Suppressor macrophage treated with lipopolysaccharide for 1 hour (primary cell): ENCODE measurements at regions not wholly inside any gene's neighbourhood (a gene's known extent, or its start where the extent isn't known, plus 50 kb on each side); places are given as distances from the start of the nearest gene placed in this dataset.
"Not testable (repeated sequence)": the region's sequence is repeated elsewhere in the genome, so short reads cannot be mapped to it uniquely, and the experiment has no call there.

Source experiments
- DNase-seq, 3 donors: peaks; one replicate each; pipeline ENCODE4 v3.0.0-alpha.2; 2020 to 2022

DNA sequence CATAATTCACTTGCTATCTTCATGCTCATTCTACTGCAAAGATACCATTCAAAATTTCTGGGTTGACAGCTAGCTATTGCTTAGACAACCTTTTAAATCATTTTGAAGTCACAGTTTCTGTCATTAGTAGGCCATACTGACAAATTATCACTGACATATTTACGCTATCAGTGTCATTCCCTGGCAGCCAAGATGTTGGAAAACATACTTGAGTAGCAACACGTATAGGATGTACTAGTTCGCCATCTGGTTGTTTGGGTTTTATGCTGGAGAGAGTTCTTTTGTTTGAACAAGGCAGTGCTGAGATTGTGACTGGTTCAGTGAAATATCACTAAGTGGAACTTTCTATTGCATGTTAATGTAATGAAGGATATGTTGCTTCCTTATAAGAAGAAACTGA is 621.9 kb downstream of the DTWD2 start:
- no peak for DNase-seq

DNA sequence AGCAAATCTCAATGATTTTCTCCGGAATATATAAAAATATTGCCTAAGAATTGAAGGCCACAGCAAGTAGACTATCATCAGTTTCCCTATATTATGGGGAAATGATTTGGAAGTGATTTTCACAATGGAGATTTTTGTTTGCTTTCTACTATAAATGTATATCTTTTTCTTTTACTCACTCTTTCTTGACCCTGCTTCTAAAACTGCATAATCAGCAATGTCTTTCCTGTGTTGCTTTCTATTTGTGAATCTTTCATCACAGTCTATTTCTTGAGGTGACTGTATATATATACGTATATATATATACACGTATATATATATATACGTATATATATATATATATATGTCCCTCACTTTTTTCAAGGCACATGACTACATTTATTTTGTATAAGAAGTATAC is 622.6 kb downstream of the DTWD2 start:
- DNase-seq: no peak

DNA sequence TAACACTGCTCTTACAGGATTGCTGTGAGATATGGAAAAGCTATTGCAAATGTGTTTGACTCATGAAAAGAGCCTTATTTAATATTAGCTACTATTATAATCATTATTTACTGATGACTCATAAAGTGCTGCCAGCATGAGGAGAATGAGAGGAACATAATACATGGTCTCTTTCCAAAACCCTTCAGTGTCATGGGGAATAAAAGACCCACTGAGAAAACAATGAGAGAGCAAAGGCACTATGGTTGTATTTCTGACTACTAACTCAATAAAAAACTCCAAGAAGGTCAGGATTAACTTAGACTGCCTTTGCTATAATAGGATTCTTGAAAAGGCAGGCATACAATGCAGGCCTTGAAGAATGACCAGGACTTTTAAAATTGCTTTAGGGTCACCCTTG is 633.5 kb downstream of the DTWD2 start:
- no peak for DNase-seq

DNA sequence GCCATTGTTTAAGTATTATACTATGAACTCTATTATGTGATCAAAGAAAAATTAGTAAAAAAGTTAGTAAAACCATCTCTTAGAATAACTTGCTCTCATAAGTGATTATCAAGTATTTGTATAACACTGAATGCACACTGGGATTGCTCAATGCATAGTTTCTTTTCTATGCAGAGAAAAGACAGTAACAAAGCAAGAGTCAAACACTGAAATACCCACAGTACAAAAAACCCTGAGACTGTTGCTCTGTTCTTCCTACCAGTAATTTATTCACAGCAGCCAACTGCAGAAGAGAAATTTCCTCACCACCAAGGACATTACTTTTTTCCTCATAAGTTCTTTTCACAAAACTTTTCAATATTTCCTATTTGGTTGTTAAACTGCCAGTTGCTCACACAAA is 634.4 kb downstream of the DTWD2 start:
- DNase-seq: no peak

DNA sequence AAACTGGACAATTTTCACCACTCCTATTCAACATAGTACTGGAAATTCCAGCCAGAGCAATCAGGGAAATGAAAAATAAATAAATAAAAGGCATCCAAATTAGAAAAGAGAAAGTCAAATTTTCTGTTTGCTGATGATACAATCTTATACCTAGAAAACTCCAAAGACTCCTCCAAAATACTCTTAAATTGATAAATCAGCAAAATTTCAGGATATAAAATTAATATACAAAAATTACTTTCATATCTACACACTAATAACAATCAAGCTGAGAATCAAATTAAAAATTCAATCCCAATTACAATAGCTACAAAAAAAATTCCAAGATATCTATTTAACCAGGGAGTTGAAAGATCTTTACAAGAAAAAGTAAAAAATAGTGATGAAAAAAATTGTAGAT is 651.9 kb downstream of the DTWD2 start:
- DNase-seq: no peak

DNA sequence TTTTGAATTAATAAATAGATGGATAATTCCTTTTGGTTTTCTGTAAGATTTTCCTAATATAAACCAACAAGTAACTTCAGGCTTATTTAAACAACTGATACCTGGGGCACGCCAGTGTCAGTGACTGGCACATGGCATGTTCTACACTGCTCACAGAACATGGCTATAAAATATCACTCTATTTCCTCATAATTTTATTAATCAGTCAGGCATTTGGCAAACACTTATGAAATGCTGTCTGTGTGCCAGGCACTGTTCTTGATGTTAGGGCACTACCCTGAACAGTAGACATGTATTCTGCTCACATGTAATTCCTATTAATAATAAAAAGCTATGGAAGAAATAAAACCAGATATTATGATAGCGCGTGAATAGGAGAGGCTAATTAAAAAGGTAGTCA is 661.0 kb downstream of the DTWD2 start:
- no peak for DNase-seq

DNA sequence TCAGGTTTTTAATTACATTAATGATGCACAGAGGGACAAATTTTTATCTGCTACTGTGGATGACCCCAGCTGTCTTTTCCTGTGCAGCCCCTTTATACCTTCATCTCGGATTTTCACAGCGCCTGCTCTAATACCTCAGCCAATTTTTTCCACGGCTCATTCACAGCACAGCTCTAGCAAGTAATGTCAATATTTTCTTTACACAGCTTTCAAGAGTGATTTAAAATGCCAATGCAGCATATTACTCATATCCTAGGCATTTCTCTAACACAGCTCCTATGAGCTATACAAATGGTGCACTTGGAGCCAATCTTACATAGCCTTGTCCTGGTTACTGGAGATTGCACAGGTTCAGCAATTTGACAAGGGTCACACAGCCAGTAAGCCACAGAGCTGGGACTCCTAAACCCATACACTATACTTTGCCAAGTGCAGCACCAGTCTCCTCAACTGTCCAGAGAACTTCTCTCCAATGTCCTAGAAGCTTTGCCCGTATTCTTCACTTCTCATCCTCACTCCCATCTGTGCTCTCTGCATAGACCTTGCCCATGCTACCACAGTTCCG is 661.8 kb downstream of the DTWD2 start:
- DNase-seq: no peak

DNA sequence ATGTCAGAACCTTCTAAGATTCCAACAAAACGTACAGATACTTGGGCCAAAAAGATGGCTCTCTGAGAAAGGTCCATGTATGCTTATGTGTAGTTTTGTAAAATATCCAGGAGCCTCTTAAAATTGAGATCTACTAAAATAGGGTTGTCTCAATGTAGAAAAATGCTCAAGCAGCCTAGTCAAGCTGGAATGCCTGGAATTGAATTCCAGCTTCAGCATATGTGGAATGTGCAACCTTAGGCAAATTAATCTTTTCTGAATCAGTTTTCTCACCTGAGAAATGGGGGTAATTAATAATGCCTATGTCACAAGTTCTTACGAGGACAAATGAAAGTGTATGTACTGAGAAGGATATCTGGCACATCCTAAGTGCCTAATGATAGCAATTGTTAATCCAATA is 662.4 kb downstream of the DTWD2 start:
- no peak for DNase-seq

DNA sequence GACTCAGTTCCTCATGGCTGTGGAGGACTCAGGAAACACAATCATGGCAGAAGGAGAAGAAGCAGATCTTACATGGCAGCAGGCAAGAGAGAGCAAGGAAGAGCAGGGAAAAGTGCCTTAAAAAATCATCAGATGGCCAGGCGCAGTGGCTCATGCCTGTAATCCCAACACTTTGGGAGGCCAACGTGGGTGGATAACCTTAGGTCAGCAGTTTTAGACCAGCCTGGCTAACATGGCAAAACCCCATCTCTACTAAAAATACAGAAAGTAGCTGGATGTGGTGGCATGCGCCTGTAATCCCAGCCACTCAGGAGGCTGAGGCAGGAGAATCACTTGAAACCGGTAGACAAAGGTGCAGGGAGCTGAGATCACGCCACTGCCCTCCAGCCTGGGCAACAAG is 664.6 kb downstream of the DTWD2 start:
- DNase-seq: not testable (repeated sequence)

DNA sequence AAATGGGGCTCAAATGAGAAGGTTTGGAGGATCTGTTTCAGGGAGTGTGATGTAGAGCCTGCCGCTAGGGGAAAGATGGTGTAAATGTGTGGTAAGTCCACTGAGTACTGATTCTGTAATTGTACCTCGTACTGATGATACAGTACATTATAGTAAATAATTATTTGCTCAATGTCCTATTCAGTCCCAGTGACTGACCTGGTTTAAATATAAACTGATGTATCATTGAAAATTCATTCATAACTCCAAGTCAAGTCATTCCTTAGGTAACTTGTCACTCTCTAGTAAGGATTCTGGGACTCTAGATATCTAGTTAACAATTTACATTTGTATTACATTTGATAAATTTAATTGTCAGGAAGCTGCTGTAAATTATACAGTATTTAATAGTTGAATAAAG is 667.3 kb downstream of the DTWD2 start:
- no peak for DNase-seq

DNA sequence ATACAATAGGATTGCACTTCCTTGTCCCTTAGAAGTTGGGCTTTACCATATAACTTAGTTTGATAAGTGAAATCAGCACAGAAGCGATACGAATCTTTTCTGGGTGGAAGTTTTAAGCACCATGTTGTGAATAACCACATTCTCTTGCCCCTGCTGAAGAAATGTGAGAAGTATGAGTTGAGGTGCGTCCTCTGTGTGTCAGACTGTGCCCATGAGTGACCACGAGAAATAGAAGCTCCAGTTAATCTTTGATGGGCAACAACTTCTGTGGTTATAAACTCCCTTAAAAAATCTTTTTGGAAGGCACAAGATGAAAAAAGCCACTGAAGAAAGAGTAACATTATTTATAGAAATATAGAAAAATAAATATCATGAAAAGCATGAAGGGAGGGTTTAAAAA is 668.2 kb downstream of the DTWD2 start:
- DNase-seq: no peak

DNA sequence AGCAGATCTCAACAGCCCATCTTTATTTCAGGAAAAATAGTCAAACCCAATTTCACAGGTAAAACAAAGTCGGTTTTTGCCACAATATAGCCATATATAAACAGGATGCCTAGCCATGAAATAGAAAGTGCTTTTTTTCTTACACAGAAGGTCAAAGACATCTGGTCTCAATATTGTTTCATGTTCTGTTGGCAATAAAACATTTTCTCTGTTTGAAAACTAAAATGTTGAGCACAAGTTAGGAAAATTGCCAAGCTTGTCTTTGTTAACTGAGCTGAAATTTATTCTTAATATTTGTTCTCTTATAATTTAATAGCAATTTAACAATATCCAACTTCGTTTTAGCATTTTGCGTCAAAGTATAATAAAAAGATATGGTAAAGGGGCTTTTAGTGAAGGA is 673.4 kb downstream of the DTWD2 start:
- DNase-seq: no peak

DNA sequence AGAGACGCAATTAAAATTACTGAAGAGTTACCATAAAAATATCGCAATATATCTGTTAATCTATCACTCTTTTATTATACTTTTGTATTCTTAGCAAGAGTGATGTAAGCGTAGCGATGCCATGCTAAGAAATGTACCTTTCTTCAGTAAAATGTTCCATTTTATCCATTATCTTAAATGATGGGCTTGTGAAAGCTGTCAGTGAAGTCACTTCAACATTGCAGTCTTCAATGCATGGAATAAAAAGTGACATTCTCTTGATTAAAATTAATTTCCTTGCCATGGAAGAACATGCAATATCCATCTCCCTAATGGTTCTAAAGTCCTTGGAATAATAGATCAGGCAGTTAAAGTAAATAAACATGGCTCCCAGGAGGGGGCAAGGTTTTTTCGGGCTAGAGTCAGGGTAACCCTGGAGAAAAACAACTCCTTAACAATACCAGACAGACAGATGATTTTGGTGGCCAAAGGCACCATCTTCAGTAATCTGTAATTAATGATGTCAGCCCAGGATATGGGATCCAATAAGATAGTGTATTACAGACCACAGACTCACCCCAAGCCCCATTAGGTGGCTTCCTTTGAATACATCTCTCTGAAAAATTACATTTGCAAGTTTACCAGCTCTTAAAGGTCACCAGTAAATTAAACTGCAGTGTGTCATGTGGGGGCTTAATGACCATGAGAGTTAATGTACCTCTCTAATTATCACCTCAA is 677.1 kb downstream of the DTWD2 start:
- DNase-seq: no peak

DNA sequence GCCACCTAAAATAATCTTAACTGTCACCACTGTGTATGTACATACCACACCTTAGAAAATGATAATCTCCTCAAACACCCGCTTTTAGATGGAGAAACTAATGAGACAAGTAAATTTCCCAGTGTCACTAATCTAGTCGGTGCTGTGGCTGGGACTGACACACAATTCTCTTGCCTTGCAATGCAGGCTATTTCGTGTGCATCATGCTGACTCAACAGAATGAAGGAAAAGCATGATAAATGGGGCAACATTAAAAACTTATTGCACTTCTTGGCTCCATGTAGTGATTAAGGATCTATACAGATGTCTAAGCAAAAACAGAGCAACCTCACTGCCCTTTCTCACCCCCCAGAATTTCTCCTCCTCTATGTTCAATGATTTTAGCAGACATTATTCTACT is 677.9 kb downstream of the DTWD2 start:
- DNase-seq: no peak

DNA sequence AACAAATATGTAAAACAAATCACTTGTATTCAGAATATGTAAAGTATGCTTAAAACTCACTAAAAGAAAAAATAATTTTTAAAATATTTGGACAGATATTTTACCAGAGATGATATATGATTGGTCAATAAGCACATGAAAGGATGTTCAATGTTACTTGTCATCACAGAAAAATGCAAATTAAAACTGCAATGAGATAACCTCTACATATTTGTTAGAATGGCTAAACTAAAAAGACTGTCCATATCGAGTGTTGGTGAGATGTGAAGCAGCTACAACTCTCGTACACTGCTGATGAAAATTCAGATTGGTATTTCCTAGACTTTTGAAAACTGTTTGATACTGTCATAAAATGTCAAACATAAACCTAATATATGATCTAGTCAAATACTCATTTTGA is 685.1 kb downstream of the DTWD2 start:
- no peak for DNase-seq

DNA sequence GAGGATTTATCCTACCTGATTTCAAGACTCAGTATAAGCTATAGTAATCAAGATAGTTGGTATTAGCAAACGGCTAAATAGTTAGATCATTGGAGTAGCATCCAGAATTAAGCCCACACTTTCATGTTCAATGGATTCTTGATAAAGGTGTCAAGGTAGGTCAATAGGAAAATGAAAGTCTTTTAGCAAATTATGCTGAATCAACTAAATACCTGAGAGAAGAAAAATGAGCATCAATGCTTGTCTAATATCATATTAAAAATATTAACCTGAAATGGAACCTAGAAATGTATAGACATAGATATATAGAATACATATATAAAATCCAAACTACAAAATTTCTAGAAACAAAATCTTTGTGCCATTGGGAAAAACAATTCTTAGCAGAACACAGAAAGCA is 685.6 kb downstream of the DTWD2 start:
- DNase-seq: no peak

DNA sequence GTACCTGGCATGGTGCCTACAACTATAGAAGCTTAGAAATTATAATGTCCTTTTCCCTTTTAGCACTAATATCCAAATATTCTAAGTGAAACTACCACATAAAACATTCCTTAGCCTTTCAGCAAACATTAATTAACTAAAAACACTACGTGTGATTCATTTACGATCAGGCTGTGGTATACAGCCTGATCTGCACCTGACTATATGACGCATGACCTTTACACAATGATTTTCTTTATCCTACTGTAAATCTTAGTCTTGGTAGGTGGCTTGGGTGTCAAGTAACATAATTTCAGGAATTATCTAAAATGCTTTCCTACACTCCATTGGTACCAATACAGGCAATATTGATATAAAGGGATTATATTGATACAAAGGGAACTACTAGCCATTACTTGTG is 686.7 kb downstream of the DTWD2 start:
- DNase-seq: no peak

DNA sequence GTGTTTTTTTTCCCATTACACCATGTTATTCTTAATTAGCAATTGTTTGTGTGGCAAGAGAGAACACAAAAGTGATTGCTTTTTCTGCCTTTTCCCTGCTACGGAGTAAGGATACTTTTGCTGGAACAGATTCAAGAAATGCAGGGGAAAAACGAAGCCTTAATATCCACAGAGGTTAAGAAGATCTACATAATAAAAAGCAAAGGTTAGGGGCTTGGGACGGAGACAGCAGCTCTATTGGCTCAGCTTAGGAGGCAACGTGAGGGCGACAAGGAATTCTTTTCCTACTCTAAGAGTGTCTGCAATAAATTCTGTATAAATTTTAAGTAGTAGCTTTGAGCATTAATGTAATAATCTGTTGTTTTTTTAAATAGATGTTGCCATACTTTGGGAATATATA is 693.3 kb downstream of the DTWD2 start:
- no peak for DNase-seq

DNA sequence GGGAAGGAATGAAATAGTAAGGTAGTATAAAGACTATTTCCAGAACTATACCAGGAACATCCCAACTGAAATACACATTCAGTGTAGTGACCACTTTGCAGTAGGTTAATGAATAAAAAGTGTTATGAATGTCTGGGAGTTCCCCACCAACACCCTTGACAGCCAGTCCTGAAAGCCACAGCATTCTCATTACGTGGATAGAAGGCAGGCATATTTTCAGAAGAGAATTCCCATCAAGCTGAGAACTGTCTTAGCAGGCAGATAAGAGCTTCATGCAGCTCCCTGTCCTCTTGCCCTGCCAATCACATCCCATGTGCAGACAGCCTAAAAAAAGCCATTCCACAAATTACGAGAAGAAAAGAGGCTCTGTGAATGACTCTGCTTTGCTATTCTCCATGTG is 695.0 kb downstream of the DTWD2 start:
- DNase-seq: no peak

DNA sequence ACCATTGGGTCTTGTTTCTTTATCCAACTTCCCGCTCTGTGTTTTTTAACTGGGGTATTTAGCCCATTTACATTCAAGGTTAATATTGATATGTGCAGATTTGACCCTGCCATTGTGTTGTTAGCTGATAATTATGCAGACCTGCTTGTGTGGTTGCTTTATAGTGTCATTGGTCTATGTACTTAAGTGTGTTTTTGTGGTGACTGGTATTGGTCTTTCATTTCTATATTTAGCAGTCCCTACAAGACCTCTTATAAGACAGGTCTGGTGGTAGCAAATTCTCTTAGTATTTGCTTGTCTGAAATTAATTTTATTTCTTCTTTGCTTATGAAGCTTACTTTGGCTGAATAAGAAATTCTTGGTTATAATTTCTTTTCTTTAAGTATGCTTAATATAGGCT is 698.1 kb downstream of the DTWD2 start:
- no peak for DNase-seq

DNA sequence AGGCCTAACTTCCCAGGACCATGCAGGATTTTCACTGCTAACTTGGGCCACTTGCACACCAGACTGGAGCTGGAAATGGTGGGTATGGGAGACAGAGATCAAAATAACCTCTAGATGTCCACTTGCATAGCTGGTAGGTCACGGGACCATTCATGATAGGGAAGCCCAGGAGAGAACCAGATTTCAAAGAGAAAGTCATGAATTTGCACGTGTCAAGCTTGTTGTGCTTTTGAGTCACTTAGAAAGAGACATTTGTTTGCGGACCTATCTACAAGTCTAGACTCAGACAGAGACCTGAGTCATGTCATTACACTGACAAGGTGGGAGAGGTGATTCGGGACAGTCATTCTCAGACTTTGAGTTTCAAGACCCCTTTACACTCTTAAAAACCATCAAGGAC is 704.1 kb downstream of the DTWD2 start:
- not testable (repeated sequence) for DNase-seq

DNA sequence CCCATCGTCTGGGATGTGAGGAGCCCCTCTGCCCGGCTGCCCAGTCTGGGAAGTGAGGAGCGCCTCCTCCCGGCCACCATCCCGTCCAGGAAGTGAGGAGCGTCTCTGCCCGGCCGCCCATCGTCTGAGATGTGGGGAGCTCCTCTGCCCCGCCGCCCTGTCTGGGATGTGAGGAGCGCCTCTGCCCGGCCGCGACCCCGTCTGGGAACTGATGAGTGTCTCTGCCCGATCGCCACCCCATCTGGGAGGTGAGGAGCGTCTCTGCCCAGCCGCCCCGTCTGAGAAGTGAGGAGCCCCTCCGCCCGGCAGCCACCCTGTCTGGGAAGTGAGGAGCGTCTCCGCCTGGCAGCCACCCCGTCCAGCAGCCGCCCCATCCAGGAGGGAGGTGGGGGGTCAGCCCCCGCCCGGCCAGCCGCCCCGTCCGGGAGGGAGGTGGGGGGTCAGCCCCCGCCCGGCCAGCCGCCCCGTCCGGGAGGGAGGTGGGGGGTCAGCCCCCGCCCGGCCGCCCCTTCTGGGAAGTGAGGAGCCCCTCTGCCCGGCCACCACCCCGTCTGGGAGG is 705.8 kb downstream of the DTWD2 start:
- not testable (repeated sequence) for DNase-seq

DNA sequence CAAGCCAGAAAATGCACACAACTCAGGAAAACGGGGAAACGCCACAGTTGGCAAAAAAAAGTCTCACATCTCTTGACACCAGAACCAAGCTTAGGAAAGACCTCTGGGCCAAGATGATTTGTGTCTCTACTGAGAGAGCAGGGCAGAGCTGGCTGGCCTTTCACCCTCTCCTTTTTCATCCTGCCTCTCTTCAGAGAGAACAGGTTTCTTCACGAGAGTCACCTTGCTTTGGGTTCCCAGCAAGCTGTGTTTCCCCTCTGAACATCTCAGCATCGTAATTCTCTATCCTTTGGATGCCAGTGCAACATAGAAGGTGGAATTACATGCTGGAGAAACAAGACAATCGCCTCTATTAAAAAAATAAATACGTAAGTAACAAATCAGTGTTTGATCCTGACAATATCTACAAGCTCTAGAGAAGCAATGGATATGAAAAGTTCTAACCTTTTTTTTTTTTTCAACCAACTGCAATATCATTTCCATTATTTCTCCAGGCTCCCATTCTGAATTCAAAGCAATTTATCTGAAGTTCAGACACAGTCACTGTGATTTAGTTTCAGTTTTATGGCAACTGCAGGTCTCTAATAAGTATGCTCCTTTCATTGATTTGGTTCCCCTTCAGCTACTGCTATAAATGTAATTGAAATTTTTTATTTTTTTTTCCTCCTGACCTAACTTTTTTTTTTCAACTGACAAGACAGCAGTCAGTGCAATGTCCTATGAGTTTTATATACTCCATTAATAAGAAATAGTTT is 708.6 kb downstream of the DTWD2 start:
- no peak for DNase-seq

DNA sequence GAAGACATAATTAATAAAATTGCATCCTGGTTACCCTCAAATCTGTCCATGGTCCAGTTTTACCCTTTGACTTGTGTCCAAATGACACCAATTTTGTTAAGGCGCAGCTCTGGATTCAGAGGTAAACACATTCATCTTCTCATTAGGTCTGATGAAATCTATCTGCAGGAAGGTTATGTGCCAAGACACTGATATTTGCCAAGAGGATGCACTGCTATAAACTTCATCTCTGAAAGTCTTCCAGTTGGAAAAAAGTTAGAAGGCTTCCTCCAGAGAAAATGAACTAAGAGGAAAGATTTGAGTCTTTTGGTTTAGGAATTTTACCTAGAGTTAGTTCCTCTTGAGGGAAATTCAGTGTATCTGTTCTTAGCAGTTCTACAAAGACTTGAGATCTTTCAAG is 717.8 kb downstream of the DTWD2 start:
- no peak for DNase-seq
